ENCODE measurements at regions not wholly inside any gene's neighbourhood (a gene's known extent, or its start where the extent isn't known, plus 50 kb on each side); places are given as distances from the start of the nearest gene placed in this dataset.

DNA sequence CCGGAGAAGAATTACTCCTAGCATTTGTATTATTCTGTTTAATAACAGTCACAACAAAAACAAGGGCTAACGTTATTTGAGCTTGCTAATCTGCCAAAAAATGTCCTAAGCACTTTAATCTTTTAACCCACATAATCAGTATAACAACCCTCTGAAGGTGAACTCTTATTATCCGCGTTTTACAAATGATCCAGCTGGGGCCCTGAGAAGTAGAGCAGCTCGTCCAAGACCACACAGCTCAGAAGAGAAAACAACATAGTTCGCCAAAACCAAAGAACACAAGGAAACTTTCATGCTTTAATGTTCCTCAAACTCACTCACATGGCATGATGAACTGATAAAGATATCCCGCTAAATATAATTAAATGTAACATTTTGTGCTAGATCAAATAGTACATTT is 159.7 kb upstream of the ZNF236 start:
- DNase-seq (ENCODE audit: low read depth) = no peak
- TF ChIP-seq, protein P1, sequence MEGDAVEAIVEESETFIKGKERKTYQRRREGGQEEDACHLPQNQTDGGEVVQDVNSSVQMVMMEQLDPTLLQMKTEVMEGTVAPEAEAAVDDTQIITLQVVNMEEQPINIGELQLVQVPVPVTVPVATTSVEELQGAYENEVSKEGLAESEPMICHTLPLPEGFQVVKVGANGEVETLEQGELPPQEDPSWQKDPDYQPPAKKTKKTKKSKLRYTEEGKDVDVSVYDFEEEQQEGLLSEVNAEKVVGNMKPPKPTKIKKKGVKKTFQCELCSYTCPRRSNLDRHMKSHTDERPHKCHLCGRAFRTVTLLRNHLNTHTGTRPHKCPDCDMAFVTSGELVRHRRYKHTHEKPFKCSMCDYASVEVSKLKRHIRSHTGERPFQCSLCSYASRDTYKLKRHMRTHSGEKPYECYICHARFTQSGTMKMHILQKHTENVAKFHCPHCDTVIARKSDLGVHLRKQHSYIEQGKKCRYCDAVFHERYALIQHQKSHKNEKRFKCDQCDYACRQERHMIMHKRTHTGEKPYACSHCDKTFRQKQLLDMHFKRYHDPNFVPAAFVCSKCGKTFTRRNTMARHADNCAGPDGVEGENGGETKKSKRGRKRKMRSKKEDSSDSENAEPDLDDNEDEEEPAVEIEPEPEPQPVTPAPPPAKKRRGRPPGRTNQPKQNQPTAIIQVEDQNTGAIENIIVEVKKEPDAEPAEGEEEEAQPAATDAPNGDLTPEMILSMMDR (IDR thresholded peaks at IDR 0.05; ENCODE audit: low read length, missing control alignments) = no peak
- no peak overlapping the region for H3K4me3 ChIP-seq (replicated peaks; ENCODE audit: low read depth, low read length)

DNA sequence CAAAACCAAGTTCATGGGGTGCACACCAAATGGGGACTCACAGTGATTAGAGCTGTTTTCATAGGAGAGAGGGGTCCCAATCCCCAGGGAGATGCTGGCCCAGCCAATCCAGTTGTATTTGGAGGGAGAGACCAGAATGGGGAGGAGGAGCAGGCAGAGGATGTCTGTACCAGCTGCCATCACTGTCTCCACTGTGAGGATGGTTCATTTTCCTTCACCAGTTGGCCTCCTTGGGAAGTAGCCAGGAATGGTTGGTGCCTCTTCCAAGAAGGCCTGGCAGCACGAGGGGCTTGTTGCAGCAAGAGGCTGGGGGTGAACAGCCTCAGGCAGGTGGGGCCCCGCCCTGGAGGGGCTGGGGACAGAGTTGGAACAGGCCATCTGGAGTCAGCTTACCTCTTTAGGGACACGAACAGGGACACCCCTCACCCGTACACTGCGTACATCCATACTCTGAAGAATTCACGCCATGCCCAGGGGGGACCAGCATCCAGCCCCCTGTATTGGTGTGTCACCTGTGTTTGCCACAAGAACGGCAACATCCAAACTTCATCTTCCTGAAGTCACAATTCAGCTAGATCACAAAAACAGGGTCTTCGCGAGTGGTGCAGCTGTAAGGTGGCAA is 161.7 kb upstream of the ZNF236 start:
- DNase-seq (ENCODE audit: low read depth) = no peak
- TF ChIP-seq, protein P1 (IDR thresholded peaks at IDR 0.05; ENCODE audit: low read length, missing control alignments) = no peak
- H3K4me3 ChIP-seq (replicated peaks; ENCODE audit: low read depth, low read length) = no peak overlapping the region

DNA sequence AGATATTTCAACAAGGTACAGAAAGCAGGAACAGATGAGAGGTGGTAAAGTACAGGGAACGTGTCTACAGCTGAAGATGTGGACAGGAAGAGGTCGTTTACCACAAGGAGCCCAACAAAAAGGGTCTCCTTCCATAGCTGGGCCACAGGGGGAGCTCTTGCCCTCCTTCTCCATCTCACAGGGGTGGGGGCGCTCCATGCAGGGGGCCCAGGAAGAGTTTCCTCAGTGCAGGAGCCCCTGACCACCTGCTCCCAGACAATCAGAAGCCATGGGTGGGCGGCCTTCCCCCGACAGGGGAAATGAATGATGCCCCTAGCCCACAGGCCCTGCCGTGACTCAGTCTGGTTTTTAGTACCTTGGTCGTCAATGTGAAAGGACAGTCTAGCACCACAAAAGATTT is 163.6 kb upstream of the ZNF516 start:
- H3K4me3 ChIP-seq (replicated peaks; ENCODE audit: low read depth, low read length) = no peak overlapping the region
- TF ChIP-seq, protein P1 (IDR thresholded peaks at IDR 0.05; ENCODE audit: low read length, missing control alignments) = peak; percentile 23
- no peak for DNase-seq (ENCODE audit: low read depth)

DNA sequence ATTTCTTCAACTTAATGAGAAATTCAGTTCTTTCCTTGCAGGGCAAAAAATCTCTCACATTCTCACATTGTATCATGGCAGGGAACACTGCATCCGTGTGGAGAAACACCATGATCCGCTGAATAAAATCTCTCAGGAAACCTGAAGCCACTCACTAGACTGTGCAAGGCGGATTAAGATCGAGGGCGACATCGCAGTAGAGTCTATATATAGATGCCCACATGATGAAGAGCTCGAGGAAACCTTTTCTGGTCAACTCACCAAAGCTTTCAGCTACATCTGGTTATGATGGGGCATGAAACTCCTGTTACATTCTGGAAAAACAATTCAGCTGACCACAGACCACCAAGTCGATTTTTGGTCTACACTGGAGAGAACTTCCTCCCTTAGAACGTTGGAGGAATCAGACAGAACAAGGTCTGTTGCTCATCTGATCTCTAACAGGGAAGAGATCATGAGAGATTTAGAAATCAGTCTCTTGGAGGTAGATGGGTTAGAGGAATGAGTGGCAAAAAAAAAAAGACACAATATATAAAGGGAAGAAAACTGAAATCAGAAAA is 162.9 kb upstream of the ZNF516 start:
- no peak overlapping the region for H3K4me3 ChIP-seq (replicated peaks; ENCODE audit: low read depth, low read length)

DNA sequence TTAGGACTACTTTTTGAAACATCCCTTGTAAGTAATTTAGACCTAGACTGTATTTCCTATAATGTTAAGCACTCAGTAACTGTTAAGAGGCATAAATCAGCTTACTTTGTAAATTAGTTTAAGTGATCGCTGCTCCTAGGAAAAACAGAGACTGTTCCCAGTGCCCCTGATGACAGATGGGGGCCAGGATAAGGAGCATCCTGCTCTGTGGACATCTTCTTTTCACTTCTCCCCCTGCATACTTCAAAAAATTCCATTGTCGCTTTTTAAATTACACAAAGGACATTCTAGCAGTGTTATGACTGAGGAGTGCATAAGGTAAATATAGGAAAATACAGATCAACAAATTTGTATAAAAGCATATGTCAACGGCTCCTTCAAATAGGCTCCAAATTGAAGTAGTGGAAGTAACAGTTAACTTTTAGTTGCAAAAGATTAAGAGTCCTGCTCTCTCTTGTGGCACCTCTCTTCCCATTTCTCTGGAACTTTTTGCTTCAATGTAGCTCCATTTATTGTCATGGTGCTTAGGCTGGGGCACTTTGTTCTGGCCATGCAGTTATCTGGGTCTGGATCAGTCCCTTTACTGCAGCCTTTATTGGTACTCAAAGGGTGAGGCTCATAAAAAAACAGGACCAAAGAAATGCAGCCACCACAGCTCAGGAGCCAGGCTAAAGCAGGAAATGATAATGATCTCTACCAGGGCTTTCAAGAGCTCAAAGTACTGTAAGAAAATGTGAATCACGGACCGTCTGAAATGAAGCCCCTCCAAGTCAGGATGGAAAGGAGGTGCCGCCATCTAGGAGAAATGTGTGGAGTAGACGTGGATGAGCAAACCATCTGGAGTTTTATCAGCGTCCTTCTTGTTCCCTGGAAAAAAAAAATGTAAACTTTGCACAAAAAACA is 162.1 kb upstream of the ZNF516 start:
- H3K4me3 ChIP-seq (replicated peaks; ENCODE audit: low read depth, low read length) = no peak overlapping the region
- DNase-seq (ENCODE audit: low read depth) = no peak
- TF ChIP-seq, protein P1 (IDR thresholded peaks at IDR 0.05; ENCODE audit: low read length, missing control alignments) = no peak

More for the DNA sequence above, 162.9 kb upstream of the ZNF516 start:
- no peak for DNase-seq (ENCODE audit: low read depth)
- TF ChIP-seq, protein P1 (IDR thresholded peaks at IDR 0.05; ENCODE audit: low read length, missing control alignments) = no peak

DNA sequence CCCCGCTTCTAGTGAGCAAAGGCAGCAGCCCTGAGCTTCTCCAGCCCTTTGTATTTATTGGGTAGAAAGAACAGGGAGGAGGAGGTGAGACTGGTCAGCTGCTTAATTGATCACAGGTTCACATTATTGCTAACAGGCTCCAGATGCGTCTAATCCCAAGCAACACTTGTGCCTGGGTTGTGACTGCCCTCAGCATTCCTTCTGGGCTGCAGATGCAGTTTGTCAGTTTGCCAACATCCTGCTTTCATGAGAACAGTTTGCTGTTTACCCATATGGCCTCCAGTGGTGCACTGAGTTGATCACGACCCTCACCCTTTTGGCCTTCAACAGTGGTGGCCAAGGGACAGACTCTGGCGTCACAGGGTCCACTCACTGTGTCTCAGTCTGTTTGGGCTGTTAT is 159.5 kb upstream of the ZNF516 start:
- DNase-seq (ENCODE audit: low read depth) = no peak
- TF ChIP-seq, protein P1 (IDR thresholded peaks at IDR 0.05; ENCODE audit: low read length, missing control alignments) = no peak
- H3K4me3 ChIP-seq (replicated peaks; ENCODE audit: low read depth, low read length) = no peak overlapping the region

Measured in fibroblast of pulmonary artery (primary cell).